ENCODE measurements at regions not wholly inside any gene's neighbourhood (a gene's known extent, or its start where the extent isn't known, plus 50 kb on each side); places are given as distances from the start of the nearest gene placed in this dataset.

GRCh38 chr12:41846718-41847117 lies 298.0 kb downstream of the GXYLT1 start:
- no peak for TF ChIP-seq IRF2 (CRISPR knock-in tag; IDR thresholded peaks at IDR 0.05; ENCODE audit: borderline replicate concordance, low read depth)
- TF ChIP-seq PRDM15 (CRISPR knock-in tag; IDR thresholded peaks at IDR 0.05) = no peak
- TF ChIP-seq IRF1 (CRISPR knock-in tag; IDR thresholded peaks at IDR 0.05) = no peak
- no peak for TF ChIP-seq GABPB1 (CRISPR knock-in tag; IDR thresholded peaks at IDR 0.05)
- no peak for TF ChIP-seq EMX1 (CRISPR knock-in tag; IDR thresholded peaks at IDR 0.05)
- no peak for TF ChIP-seq HMGA2 (CRISPR knock-in tag; IDR thresholded peaks at IDR 0.05)
- TF ChIP-seq, protein P1, sequence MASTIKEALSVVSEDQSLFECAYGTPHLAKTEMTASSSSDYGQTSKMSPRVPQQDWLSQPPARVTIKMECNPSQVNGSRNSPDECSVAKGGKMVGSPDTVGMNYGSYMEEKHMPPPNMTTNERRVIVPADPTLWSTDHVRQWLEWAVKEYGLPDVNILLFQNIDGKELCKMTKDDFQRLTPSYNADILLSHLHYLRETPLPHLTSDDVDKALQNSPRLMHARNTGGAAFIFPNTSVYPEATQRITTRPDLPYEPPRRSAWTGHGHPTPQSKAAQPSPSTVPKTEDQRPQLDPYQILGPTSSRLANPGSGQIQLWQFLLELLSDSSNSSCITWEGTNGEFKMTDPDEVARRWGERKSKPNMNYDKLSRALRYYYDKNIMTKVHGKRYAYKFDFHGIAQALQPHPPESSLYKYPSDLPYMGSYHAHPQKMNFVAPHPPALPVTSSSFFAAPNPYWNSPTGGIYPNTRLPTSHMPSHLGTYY (CRISPR knock-in tag; IDR thresholded peaks at IDR 0.05) = no peak
- no peak for TF ChIP-seq TEAD4 (CRISPR knock-in tag; IDR thresholded peaks at IDR 0.05)
- TF ChIP-seq NR1H2 (CRISPR knock-in tag; IDR thresholded peaks at IDR 0.05) = no peak
- TF ChIP-seq, protein P2, sequence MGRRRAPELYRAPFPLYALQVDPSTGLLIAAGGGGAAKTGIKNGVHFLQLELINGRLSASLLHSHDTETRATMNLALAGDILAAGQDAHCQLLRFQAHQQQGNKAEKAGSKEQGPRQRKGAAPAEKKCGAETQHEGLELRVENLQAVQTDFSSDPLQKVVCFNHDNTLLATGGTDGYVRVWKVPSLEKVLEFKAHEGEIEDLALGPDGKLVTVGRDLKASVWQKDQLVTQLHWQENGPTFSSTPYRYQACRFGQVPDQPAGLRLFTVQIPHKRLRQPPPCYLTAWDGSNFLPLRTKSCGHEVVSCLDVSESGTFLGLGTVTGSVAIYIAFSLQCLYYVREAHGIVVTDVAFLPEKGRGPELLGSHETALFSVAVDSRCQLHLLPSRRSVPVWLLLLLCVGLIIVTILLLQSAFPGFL (CRISPR knock-in tag; IDR thresholded peaks at IDR 0.05; ENCODE audit: borderline replicate concordance) = no peak
- TF ChIP-seq ELF4 (CRISPR knock-in tag; IDR thresholded peaks at IDR 0.05; ENCODE audit: low read depth) = no peak
- no peak for TF ChIP-seq FOXJ3 (CRISPR knock-in tag; IDR thresholded peaks at IDR 0.05; ENCODE audit: borderline replicate concordance)
- H3K36me3 Mint-ChIP-seq = no peaks in the 10 kb centered on the region
- H3K27ac Mint-ChIP-seq = no peak overlapping the region
- no peak overlapping the region for H3K4me3 Mint-ChIP-seq
- ATAC-seq (no peak), DNase-seq (ENCODE audit: low spot score) (no peak)
- CTCF ChIA-PET = no interaction called here
- H3K9me3 Mint-ChIP-seq = peaks cover 16% of the 10 kb centered on the region
- H3K4me1 Mint-ChIP-seq = no peaks in the 10 kb centered on the region
- POLR2A ChIA-PET = no interaction called here
- H3K27me3 Mint-ChIP-seq (ENCODE audit: low read depth) = no peaks in the 10 kb centered on the region

GRCh38 chr12:41836416-41836815 lies 308.3 kb downstream of the GXYLT1 start:
- no peak overlapping the region for H3K27ac Mint-ChIP-seq
- TF ChIP-seq AFF4 (CRISPR knock-in tag; IDR thresholded peaks at IDR 0.05; ENCODE audit: borderline replicate concordance) (no peak), IRF2 (CRISPR knock-in tag; IDR thresholded peaks at IDR 0.05; ENCODE audit: borderline replicate concordance, low read depth) (no peak), ETV6 (CRISPR knock-in tag; IDR thresholded peaks at IDR 0.05) (no peak), TCF7 (CRISPR knock-in tag; IDR thresholded peaks at IDR 0.05; ENCODE audit: low read depth) (no peak)
- no peaks in the 10 kb centered on the region for H3K36me3 Mint-ChIP-seq
- no peaks in the 10 kb centered on the region for H3K27me3 Mint-ChIP-seq (ENCODE audit: low read depth)
- ATAC-seq (no peak), DNase-seq (ENCODE audit: low spot score) (no peak)
- POLR2A ChIA-PET = no interaction called here
- peaks cover 5% of the 10 kb centered on the region; the same call in 1 of the 2 replicates for H3K4me1 Mint-ChIP-seq
- CTCF ChIA-PET = no interaction called here
- peaks cover 4% of the 10 kb centered on the region for H3K9me3 Mint-ChIP-seq
- no peak overlapping the region for H3K4me3 Mint-ChIP-seq

All from WTC11 (cell line).